MM.1S (cell line): ENCODE measurements at regions not wholly inside any gene's neighbourhood (a gene's known extent, or its start where the extent isn't known, plus 50 kb on each side); places are given as distances from the start of the nearest gene placed in this dataset.

Experiments
- DNase-seq: peaks from one replicate; pipeline ENCODE4 v3.0.0-alpha.2; 2015
- H2AFZ ChIP-seq: fragments of 300-600 bp; sonication (generic); 2 replicates; pipeline ENCODE4 v1.6.0; 2016; ENCODE audit warnings: antibody characterized with exemption, low read length
- H3F3A ChIP-seq: fragments of 300-600 bp; sonication (generic); 2 replicates; pipeline ENCODE4 v1.6.1; 2016; ENCODE audit warnings: mild to moderate bottlenecking, antibody characterized with exemption, low read length, moderate library complexity, mixed read lengths; ENCODE audit not compliant: insufficient read depth
- H3K27ac ChIP-seq: fragments of 300-600 bp; sonication (generic); 2 replicates; pipeline ENCODE4 v1.5.1; 2016; ENCODE audit warnings: mild to moderate bottlenecking, low read length
- H3K27me3 ChIP-seq: fragments of 300-600 bp; sonication (generic); replicated peaks from 2 replicates; pipeline ENCODE4 v1.6.0; 2016; ENCODE audit warnings: low read length; ENCODE audit not compliant: insufficient read depth
- H3K36me3 ChIP-seq: fragments of 300-600 bp; sonication (generic); replicated peaks from 2 replicates; pipeline ENCODE4 v1.6.1; 2016; ENCODE audit warnings: mild to moderate bottlenecking, low read length, mixed read lengths; ENCODE audit not compliant: insufficient read depth
- H3K4me1 ChIP-seq: fragments of 300-600 bp; sonication (generic); 2 replicates; pipeline ENCODE4 v1.6.1; 2016; ENCODE audit warnings: low read length, mixed read lengths
- H3K4me2 ChIP-seq: fragments of 300-600 bp; sonication (generic); 2 replicates; pipeline ENCODE4 v1.6.0; 2016; ENCODE audit warnings: low read depth, low read length
- H3K4me3 ChIP-seq: fragments of 300-600 bp; sonication (generic); 2 replicates; pipeline ENCODE4 v1.5.1; 2016; ENCODE audit warnings: low read length, mixed read lengths
- H3K79me2 ChIP-seq: fragments of 300-600 bp; sonication (generic); 2 replicates; pipeline ENCODE4 v1.6.1; 2016; ENCODE audit warnings: mixed run types, low read length, mixed read lengths
- H3K9ac ChIP-seq: fragments of 300-600 bp; sonication (generic); 2 replicates; pipeline ENCODE4 v1.6.1; 2016; ENCODE audit warnings: low read length, mixed read lengths
- H3K9me2 ChIP-seq: fragments of 300-600 bp; sonication (generic); replicated peaks from 2 replicates; pipeline ENCODE4 v1.6.1; 2016; ENCODE audit warnings: mild to moderate bottlenecking, low read length, mixed read lengths; ENCODE audit not compliant: insufficient read depth
- H3K9me3 ChIP-seq: fragments of 300-600 bp; sonication (generic); replicated peaks from 2 replicates; pipeline ENCODE4 v1.6.1; 2016; ENCODE audit warnings: mild to moderate bottlenecking, low read length, mixed read lengths; ENCODE audit not compliant: insufficient read depth
- H4K20me1 ChIP-seq: fragments of 300-600 bp; sonication (generic); 2 replicates; pipeline ENCODE4 v1.6.1; 2016; ENCODE audit warnings: mild to moderate bottlenecking, low read length, moderate library complexity, mixed read lengths; ENCODE audit not compliant: insufficient read depth
- CTCF ChIP-seq: fragments of 300-600 bp; sonication (generic); IDR thresholded peaks from 2 replicates; pipeline ENCODE4 v1.5.1; 2016; ENCODE audit warnings: antibody characterized with exemption, low read length, mixed read lengths
- EZH2 ChIP-seq: fragments of 300-600 bp; sonication (generic); optimal IDR thresholded peaks from 2 replicates; pipeline ENCODE3; 2017; ENCODE audit warnings: low read depth, mild to moderate bottlenecking, antibody characterized with exemption, low read length, mixed read lengths
- EZH2phosphoT487 ChIP-seq: fragments of 300-600 bp; sonication (generic); IDR thresholded peaks from 2 replicates; pipeline ENCODE4 v1.6.1; 2018; ENCODE audit warnings: antibody characterized with exemption, low read length

GRCh38 chr4:121451310-121451709 lies 70.5 kb upstream of the QRFPR start:
- H3K27me3 ChIP-seq = no peaks in the 10 kb centered on the region

GRCh38 chr4:121449416-121449815 lies 68.6 kb upstream of the QRFPR start:
- Histone ChIP-seq H3K9me2 (no peaks in the 10 kb centered on the region), H3K9ac (no peak overlapping the region), H3K36me3 (no peaks in the 10 kb centered on the region), H2AFZ (no peak overlapping the region), H3K27ac (no peak overlapping the region), H4K20me1 (no peaks in the 10 kb centered on the region), H3K4me2 (no peak overlapping the region), H3K27me3 (no peaks in the 10 kb centered on the region), H3K4me1 (no peaks in the 10 kb centered on the region), H3K4me3 (no peak overlapping the region), H3K79me2 (no peaks in the 10 kb centered on the region), H3K9me3 (no peaks in the 10 kb centered on the region), H3F3A (no peaks in the 10 kb centered on the region)
- DNase-seq = no peak
- TF ChIP-seq EZH2phosphoT487 (no peak), CTCF (no peak), EZH2 (no peak)

More at GRCh38 chr4:121451310-121451709, 70.5 kb upstream of the QRFPR start:
- no peaks in the 10 kb centered on the region for H3F3A ChIP-seq
- DNase-seq = no peak
- no peak overlapping the region for H3K4me2 ChIP-seq
- H3K27ac ChIP-seq = no peak overlapping the region
- TF ChIP-seq EZH2 (no peak), EZH2phosphoT487 (no peak), CTCF (no peak)
- H3K79me2 ChIP-seq = no peaks in the 10 kb centered on the region
- H3K36me3 ChIP-seq = no peaks in the 10 kb centered on the region
- H4K20me1 ChIP-seq = no peaks in the 10 kb centered on the region
- H3K4me3 ChIP-seq = no peak overlapping the region
- no peaks in the 10 kb centered on the region for H3K4me1 ChIP-seq
- no peak overlapping the region for H3K9ac ChIP-seq
- H3K9me3 ChIP-seq = no peaks in the 10 kb centered on the region
- H2AFZ ChIP-seq = no peak overlapping the region
- H3K9me2 ChIP-seq = no peaks in the 10 kb centered on the region

- TF ChIP-seq EZH2 (no peak), CTCF (no peak), EZH2phosphoT487 (no peak)
- DNase-seq = no peak
- no peaks in the 10 kb centered on the region for H3F3A ChIP-seq
- no peak overlapping the region for H3K27ac ChIP-seq
- H3K27me3 ChIP-seq = no peaks in the 10 kb centered on the region
- H3K4me2 ChIP-seq = no peak overlapping the region
- no peaks in the 10 kb centered on the region for H4K20me1 ChIP-seq
- no peaks in the 10 kb centered on the region for H3K79me2 ChIP-seq
- H2AFZ ChIP-seq = no peak overlapping the region
- no peaks in the 10 kb centered on the region for H3K9me3 ChIP-seq
- H3K4me3 ChIP-seq = no peak overlapping the region
- H3K9me2 ChIP-seq = no peaks in the 10 kb centered on the region
- H3K9ac ChIP-seq = no peak overlapping the region
- H3K4me1 ChIP-seq = no peaks in the 10 kb centered on the region
- no peaks in the 10 kb centered on the region for H3K36me3 ChIP-seq
These were observed 67.4 kb upstream of the QRFPR start for GRCh38 chr4:121448231-121448630.
